Ishikawa (cell line): ENCODE measurements at regions not wholly inside any gene's neighbourhood (a gene's known extent, or its start where the extent isn't known, plus 50 kb on each side); places are given as distances from the start of the nearest gene placed in this dataset.

Source experiments
- CEBPB ChIP-seq: IDR thresholded peaks from 2 replicates; pipeline ENCODE4 v1.6.1; 2012
- CREB1 ChIP-seq: IDR thresholded peaks from 2 replicates; pipeline ENCODE4 v1.6.1; 2012; ENCODE audit warnings: low read depth
- EGR1 ChIP-seq: IDR thresholded peaks from 2 replicates; pipeline ENCODE4 v1.6.1; 2012
- EP300 ChIP-seq: IDR thresholded peaks from 2 replicates; pipeline ENCODE4 v1.6.1; 2012; ENCODE audit warnings: borderline replicate concordance
- FOXM1 ChIP-seq: IDR thresholded peaks from 2 replicates; pipeline ENCODE4 v1.6.1; 2012; ENCODE audit warnings: low read depth, borderline replicate concordance
- NFIC ChIP-seq: IDR thresholded peaks from 2 replicates; pipeline ENCODE4 v1.6.1; 2012
- RAD21 ChIP-seq: IDR thresholded peaks from 2 replicates; pipeline ENCODE4 v1.6.1; 2012; ENCODE audit warnings: low read depth
- TAF1 ChIP-seq: IDR thresholded peaks from 2 replicates; pipeline ENCODE4 v1.6.1; 2012; ENCODE audit warnings: low read depth, mild to moderate bottlenecking
- TCF12 ChIP-seq: IDR thresholded peaks from 2 replicates; pipeline ENCODE4 v1.6.1; 2012; ENCODE audit warnings: low read depth
- TEAD4 ChIP-seq: IDR thresholded peaks from 2 replicates; pipeline ENCODE4 v1.6.1; 2012
- USF1 ChIP-seq: IDR thresholded peaks from 2 replicates; pipeline ENCODE4 v1.6.1; 2012
- YY1 ChIP-seq: IDR thresholded peaks from 2 replicates; pipeline ENCODE4 v1.6.1; 2012; ENCODE audit warnings: low read depth
- ZBTB7A ChIP-seq: IDR thresholded peaks from 2 replicates; pipeline ENCODE4 v1.6.1; 2012; ENCODE audit warnings: low read depth
- TF ChIP-seq, protein P1 (sequence below): IDR thresholded peaks from 2 replicates; pipeline ENCODE4 v1.6.1; 2012
- TF ChIP-seq, protein P2 (sequence below): IDR thresholded peaks from 2 replicates; pipeline ENCODE4 v1.6.1; 2012; ENCODE audit warnings: low read depth, mild to moderate bottlenecking

DNA sequence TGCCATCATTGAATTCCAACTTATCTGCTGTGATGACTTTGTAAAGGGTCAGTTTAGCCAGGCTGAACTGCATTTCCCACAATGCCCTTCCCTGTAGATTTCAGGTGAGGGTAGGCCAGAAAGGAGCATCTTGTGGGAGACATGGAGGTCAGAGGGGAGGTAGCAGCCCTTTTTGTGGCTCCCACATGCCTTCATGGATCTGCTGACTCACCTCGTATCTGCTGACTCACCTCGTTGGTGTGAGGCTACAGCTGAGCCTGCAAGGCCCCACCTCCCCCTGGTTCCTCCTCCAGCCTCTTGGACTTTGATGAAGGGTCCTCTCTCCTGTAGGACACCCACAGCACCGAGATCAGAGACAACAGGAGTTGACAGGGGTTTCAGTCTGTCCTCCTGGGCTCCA is 102.5 kb downstream of the SALL1 start:
- no peak for TF ChIP-seq ZBTB7A
- TF ChIP-seq FOXM1: no peak
- TF ChIP-seq EP300: no peak
- TF ChIP-seq CREB1: no peak
- TF ChIP-seq USF1: no peak
- no peak for TF ChIP-seq NFIC
- TF ChIP-seq, protein P1, sequence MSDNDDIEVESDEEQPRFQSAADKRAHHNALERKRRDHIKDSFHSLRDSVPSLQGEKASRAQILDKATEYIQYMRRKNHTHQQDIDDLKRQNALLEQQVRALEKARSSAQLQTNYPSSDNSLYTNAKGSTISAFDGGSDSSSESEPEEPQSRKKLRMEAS: no peak
- no peak for TF ChIP-seq CEBPB
- no peak for TF ChIP-seq TAF1

- TF ChIP-seq RAD21 (no peak), YY1 (no peak), EP300 (no peak), USF1 (no peak), ZBTB7A (no peak), TCF12 (no peak), CREB1 (no peak), EGR1 (no peak), TAF1 (no peak), FOXM1 (no peak)
- TF ChIP-seq, protein P2, sequence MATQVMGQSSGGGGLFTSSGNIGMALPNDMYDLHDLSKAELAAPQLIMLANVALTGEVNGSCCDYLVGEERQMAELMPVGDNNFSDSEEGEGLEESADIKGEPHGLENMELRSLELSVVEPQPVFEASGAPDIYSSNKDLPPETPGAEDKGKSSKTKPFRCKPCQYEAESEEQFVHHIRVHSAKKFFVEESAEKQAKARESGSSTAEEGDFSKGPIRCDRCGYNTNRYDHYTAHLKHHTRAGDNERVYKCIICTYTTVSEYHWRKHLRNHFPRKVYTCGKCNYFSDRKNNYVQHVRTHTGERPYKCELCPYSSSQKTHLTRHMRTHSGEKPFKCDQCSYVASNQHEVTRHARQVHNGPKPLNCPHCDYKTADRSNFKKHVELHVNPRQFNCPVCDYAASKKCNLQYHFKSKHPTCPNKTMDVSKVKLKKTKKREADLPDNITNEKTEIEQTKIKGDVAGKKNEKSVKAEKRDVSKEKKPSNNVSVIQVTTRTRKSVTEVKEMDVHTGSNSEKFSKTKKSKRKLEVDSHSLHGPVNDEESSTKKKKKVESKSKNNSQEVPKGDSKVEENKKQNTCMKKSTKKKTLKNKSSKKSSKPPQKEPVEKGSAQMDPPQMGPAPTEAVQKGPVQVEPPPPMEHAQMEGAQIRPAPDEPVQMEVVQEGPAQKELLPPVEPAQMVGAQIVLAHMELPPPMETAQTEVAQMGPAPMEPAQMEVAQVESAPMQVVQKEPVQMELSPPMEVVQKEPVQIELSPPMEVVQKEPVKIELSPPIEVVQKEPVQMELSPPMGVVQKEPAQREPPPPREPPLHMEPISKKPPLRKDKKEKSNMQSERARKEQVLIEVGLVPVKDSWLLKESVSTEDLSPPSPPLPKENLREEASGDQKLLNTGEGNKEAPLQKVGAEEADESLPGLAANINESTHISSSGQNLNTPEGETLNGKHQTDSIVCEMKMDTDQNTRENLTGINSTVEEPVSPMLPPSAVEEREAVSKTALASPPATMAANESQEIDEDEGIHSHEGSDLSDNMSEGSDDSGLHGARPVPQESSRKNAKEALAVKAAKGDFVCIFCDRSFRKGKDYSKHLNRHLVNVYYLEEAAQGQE: no peak
- TF ChIP-seq, protein P1: no peak
Measured at GRCh38 chr16:51045794-51046193, 105.3 kb downstream of the SALL1 start.

- TF ChIP-seq FOXM1 (no peak), CEBPB (no peak), YY1 (no peak), EGR1 (no peak), USF1 (no peak), NFIC (no peak), EP300 (no peak), TAF1 (no peak), TEAD4 (no peak), CREB1 (no peak), ZBTB7A (no peak)
Measured at GRCh38 chr16:51045186-51045585, 105.9 kb downstream of the SALL1 start.

- no peak for TF ChIP-seq NFIC
- TF ChIP-seq FOXM1: no peak
- TF ChIP-seq TEAD4: no peak
- TF ChIP-seq, protein P1: no peak
- no peak for TF ChIP-seq EP300
- TF ChIP-seq USF1: no peak
- TF ChIP-seq CEBPB: no peak
- no peak for TF ChIP-seq TAF1
- TF ChIP-seq TCF12: no peak
- TF ChIP-seq YY1: no peak
- TF ChIP-seq CREB1: no peak
- TF ChIP-seq RAD21: no peak
- no peak for TF ChIP-seq ZBTB7A
- TF ChIP-seq, protein P2: no peak
Measured at GRCh38 chr16:51041546-51041945, 109.5 kb downstream of the SALL1 start.

GRCh38 chr16:51040637-51041036 is 110.4 kb downstream of the SALL1 start:
- TF ChIP-seq TAF1: no peak
- TF ChIP-seq, protein P2: no peak
- TF ChIP-seq ZBTB7A: no peak
